Osteoblast (primary cell): ENCODE measurements at regions not wholly inside any gene's neighbourhood (a gene's known extent, or its start where the extent isn't known, plus 50 kb on each side); places are given as distances from the start of the nearest gene placed in this dataset.

Experiments
- DNase-seq: peaks from one replicate; pipeline ENCODE4 v3.0.0; 2011; ENCODE audit warnings: low spot score, mixed read lengths; ENCODE audit not compliant: insufficient read length; ENCODE audit errors: missing footprints
- H2AFZ ChIP-seq: 2 replicates; pipeline ENCODE4 v1.6.0; 2011; ENCODE audit warnings: mild to moderate bottlenecking, low read length
- H3K27ac ChIP-seq: 2 replicates; pipeline ENCODE4 v1.5.1; 2011; ENCODE audit warnings: mild to moderate bottlenecking, low read depth, low read length, moderate library complexity
- H3K27me3 ChIP-seq: 2 replicates; pipeline ENCODE4 v1.6.0; 2012; ENCODE audit warnings: mild to moderate bottlenecking, control low read depth, inconsistent platforms, low read length, moderate library complexity; ENCODE audit not compliant: insufficient read depth
- H3K36me3 ChIP-seq: 2 replicates; pipeline ENCODE4 v1.5.1; 2011; ENCODE audit warnings: mild to moderate bottlenecking, low read length, control low read depth, moderate library complexity; ENCODE audit not compliant: insufficient read depth
- H3K4me1 ChIP-seq: 2 replicates; pipeline ENCODE4 v1.5.1; 2011; ENCODE audit warnings: mild to moderate bottlenecking, low read length, control low read depth, moderate library complexity; ENCODE audit not compliant: insufficient read depth
- H3K4me2 ChIP-seq: 2 replicates; pipeline ENCODE4 v1.6.0; 2011; ENCODE audit warnings: mild to moderate bottlenecking, low read length; ENCODE audit not compliant: insufficient read depth
- H3K4me3 ChIP-seq: fragments of 200-600 bp; sonication (generic); 3 replicates; pipeline ENCODE4 v1.5.1; 2012; ENCODE audit warnings: mild to moderate bottlenecking, low read length, inconsistent platforms; ENCODE audit not compliant: insufficient read depth
- H3K79me2 ChIP-seq: 2 replicates; pipeline ENCODE4 v1.6.0; 2012; ENCODE audit warnings: mild to moderate bottlenecking, low read length, control low read depth, inconsistent platforms; ENCODE audit not compliant: insufficient read depth
- H3K9me3 ChIP-seq: 2 replicates; pipeline ENCODE4 v1.5.1; 2011; ENCODE audit warnings: low read depth, low read length, control low read depth
- H4K20me1 ChIP-seq: 2 replicates; pipeline ENCODE4 v1.6.0; 2012; ENCODE audit warnings: mild to moderate bottlenecking, low read length, control low read depth; ENCODE audit not compliant: insufficient read depth
- TF ChIP-seq, protein P1 (sequence below): IDR thresholded peaks from 2 replicates; pipeline ENCODE4 v1.5.1; 2011; ENCODE audit warnings: mild to moderate bottlenecking, low read depth, low read length, moderate library complexity; ENCODE audit errors: extremely low read depth

DNA sequence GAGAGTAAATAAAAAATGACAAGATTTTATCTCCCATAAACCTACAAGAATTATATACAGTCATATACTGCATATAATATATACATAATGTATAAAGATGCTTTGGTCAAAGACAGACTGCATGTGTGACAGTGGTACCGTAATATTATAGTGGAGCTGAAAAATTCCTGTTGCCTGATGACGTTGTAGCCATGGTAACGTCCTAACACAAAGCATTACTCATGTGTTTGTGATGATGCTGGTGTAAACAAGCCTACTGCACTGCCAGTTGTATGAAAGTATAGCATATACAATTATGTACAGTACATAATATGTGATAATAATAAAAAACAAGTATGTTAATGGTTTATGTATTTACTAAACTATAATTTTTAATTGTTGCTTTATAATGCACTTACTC is 245.2 kb upstream of the CENPE start:
- H3K4me3 ChIP-seq: no peak overlapping the region
- H3K79me2 ChIP-seq: no peaks in the 10 kb centered on the region
- no peak overlapping the region for H3K4me2 ChIP-seq
- H3K36me3 ChIP-seq: no peaks in the 10 kb centered on the region
- no peak for DNase-seq
- H4K20me1 ChIP-seq: no peaks in the 10 kb centered on the region
- no peak overlapping the region for H3K27ac ChIP-seq
- no peaks in the 10 kb centered on the region for H3K27me3 ChIP-seq
- H3K4me1 ChIP-seq: no peaks in the 10 kb centered on the region
- H2AFZ ChIP-seq: no peak overlapping the region
- TF ChIP-seq, protein P1, sequence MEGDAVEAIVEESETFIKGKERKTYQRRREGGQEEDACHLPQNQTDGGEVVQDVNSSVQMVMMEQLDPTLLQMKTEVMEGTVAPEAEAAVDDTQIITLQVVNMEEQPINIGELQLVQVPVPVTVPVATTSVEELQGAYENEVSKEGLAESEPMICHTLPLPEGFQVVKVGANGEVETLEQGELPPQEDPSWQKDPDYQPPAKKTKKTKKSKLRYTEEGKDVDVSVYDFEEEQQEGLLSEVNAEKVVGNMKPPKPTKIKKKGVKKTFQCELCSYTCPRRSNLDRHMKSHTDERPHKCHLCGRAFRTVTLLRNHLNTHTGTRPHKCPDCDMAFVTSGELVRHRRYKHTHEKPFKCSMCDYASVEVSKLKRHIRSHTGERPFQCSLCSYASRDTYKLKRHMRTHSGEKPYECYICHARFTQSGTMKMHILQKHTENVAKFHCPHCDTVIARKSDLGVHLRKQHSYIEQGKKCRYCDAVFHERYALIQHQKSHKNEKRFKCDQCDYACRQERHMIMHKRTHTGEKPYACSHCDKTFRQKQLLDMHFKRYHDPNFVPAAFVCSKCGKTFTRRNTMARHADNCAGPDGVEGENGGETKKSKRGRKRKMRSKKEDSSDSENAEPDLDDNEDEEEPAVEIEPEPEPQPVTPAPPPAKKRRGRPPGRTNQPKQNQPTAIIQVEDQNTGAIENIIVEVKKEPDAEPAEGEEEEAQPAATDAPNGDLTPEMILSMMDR: no peak
- H3K9me3 ChIP-seq: no peaks in the 10 kb centered on the region

DNA sequence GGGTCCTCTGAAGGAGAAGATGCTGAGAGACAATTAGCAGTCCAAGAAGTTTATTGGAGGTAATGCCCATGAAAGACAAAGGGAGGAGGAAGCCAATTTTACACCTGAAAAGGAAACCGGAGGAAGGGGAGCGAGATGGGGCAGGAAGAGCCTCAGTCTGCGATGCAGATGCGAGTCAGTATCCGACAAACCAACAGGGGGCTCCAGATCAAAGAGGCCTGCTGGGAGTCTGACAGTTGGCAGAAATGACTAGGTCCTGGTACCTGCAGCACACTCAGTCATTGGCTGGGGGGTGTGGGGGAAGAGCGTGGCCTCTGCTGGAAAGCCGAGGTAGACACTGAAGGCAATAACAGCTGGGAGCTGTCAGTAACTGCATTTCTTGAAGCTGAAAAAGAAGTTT is 231.1 kb upstream of the CENPE start:
- Histone ChIP-seq H3K36me3 (no peaks in the 10 kb centered on the region), H3K4me2 (no peak overlapping the region)

GRCh38 chr4:103425406-103425805 is 227.3 kb upstream of the CENPE start:
- H3K4me3 ChIP-seq: no peak overlapping the region
- no peak for DNase-seq
- H4K20me1 ChIP-seq: no peaks in the 10 kb centered on the region
- H3K4me2 ChIP-seq: no peak overlapping the region
- H3K27ac ChIP-seq: no peak overlapping the region
- no peaks in the 10 kb centered on the region for H3K9me3 ChIP-seq
- no peak overlapping the region for H2AFZ ChIP-seq
- H3K36me3 ChIP-seq: no peaks in the 10 kb centered on the region
- TF ChIP-seq, protein P1: no peak
- H3K4me1 ChIP-seq: no peaks in the 10 kb centered on the region
- H3K27me3 ChIP-seq: no peaks in the 10 kb centered on the region
- no peaks in the 10 kb centered on the region for H3K79me2 ChIP-seq

More for the DNA sequence above, 231.1 kb upstream of the CENPE start:
- Histone ChIP-seq H3K79me2 (no peaks in the 10 kb centered on the region), H3K27me3 (no peaks in the 10 kb centered on the region), H3K9me3 (no peaks in the 10 kb centered on the region), H3K4me1 (no peaks in the 10 kb centered on the region), H3K4me3 (no peak overlapping the region), H2AFZ (no peak overlapping the region), H4K20me1 (no peaks in the 10 kb centered on the region), H3K27ac (no peak overlapping the region)
- TF ChIP-seq, protein P1: no peak
- no peak for DNase-seq

DNA sequence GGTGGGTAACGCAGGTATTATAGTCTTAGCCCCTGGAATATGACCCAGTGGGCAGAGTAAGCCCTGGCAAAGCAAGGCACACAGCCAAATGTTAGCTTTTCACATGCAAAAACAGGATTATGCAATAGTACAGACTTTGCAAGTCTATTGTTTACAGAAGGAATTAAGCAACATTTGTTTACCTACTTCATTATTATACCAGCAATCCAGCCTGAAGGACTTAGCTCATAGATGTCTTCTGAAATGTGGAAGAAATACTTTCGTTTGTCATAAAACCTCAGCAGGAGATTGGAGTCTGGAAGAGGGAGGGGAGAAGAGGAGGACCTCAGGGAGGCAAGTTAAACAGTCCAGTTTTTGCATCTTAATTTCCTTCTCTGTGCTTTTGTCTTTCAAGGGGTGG is 226.7 kb upstream of the CENPE start:
- DNase-seq: no peak
- Histone ChIP-seq H2AFZ (no peak overlapping the region), H3K4me3 (no peak overlapping the region), H3K36me3 (no peaks in the 10 kb centered on the region), H3K4me1 (no peaks in the 10 kb centered on the region), H4K20me1 (no peaks in the 10 kb centered on the region), H3K4me2 (no peak overlapping the region), H3K27ac (no peak overlapping the region), H3K9me3 (no peaks in the 10 kb centered on the region), H3K79me2 (no peaks in the 10 kb centered on the region), H3K27me3 (no peaks in the 10 kb centered on the region)
- TF ChIP-seq, protein P1: no peak
